ENCODE measurements at regions not wholly inside any gene's neighbourhood (a gene's known extent, or its start where the extent isn't known, plus 50 kb on each side); places are given as distances from the start of the nearest gene placed in this dataset.

DNA sequence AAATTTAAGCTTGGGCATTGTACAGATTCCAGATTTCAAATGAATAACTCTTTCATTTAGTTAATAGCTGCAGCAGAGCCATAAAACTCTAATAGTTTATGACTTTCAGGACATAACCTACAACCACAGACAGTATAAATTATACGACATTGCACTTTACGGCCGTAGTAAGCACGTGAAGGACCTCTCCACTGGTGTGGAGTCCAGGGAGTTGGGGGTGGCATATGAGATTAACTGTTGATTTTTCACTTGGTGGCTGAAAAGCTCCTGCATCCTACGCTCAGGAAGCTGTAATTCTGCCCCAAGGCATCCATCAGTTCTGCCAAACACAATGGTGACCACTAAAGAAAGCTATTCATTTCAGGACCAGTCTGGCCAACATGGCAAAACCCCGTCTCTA lies 376.2 kb downstream of the SOX11 start:
- no peak for DNase-seq (ENCODE audit: low spot score)

DNA sequence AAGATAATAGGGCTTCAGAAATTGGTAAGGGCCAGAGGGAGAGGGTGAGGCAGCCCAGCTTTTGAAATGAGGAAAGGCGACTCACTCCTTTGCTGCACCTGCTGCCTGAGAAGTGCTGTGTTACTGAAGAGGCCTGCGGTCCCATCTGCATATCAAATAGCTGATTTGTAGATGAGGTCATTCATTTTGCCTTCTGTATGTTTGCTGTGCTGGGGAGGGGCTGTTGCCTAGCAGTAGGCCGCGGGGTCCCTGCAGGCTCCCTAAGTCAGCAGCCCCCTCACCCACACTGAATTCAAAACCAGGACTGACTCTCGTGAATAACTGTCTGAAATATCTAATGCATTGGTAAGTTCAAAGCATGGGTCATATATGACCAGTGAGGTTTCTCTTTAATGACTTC lies 377.2 kb downstream of the SOX11 start:
- no peak for DNase-seq (ENCODE audit: low spot score)

DNA sequence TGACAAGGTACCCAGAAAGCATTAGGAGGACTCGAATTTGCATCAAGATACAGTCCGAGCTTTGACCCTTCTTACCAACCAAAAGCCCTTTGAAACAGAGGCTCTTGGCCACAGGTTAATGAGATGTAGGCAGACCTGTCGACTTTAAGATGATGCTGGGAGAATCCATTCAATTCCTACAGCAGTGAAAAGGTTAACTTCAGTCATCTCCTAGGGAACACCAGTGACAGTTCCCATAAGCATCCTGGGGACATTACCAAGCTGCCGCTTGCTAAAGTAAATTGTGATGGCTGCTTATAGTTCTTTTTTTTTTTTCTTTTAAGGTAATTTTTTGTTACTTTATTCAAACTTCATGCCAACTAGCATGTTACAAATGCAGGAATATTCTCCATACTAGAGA lies 379.3 kb downstream of the SOX11 start:
- no peak for DNase-seq (ENCODE audit: low spot score)

DNA sequence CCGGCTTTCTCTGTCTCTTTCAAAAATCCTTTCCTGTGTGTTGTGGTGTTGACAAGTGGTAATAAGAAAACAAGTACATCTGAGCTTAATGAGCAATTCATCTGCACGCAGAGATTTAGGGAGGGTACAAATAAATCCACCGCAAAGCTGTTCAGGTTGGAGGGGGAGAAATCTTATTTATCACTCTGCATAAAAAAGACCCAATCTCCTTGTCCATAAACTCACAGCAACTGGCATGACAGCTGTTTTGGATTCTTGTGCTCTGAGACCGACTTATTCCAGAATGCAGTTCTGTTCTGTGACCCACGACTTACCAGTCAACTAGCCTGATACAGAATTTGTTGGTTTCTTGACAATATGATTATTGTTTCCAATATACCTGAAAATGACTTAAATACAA lies 380.1 kb downstream of the SOX11 start:
- no peak for DNase-seq (ENCODE audit: low spot score)

DNA sequence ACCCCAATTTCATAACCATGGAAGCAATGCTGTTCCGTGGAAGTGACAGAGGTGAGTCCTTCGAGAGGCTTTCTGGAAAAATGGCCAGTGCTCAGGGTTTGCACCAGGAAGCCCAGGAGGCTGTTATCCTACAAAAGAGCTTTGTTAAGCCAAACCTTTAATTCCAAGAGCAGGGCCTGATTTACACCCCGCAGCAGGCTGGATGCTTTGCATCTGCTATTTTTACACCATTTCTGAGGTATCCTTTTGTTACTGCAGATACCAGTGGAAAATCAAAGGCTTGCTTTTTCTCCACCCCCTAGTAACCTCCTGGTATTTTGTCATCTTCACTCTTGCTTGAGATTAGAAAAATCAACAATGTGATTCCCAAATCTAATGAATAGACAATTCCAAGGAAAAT lies 380.6 kb downstream of the SOX11 start:
- no peak for DNase-seq (ENCODE audit: low spot score)

DNA sequence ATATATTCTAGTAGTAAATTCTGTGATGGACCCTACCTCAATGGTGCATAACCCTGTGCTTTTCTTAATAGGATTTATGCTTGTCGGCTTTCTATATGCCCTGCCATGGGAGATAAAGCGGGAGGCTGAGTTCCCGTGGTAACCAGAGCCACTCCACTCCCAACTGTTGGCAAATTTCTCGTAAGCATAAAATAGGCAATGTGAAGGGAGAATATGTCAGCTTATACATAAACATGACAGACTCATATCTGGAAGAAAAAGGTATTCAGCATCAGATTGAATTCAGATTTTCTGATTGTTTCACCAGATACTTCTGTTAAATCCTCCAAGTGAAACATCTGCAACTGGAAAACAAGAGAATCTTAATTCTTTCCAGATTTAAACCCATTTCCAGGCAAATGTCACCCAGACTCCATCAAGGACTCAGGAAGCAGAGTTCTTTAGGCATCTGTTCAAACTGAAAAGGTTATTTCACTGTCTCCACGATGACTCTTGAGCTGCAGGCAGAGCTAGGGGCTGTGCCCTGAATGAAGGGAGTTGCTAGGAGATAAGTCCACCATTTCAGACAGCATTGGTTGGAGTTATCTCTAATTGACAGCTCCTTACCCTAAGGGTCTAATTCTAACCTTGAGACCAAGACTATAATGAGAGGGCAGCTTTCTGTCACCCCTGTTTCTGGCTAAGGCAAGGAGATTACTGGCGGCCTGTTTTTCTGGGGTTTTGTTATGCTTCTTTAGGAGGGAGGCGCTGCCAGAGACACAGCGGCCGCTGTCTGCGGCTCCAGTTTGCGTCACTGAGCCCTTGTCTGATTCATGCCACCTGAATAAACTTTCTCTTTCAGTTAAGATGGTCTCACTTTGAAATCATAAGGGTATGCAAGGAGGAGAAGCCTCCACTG lies 381.3 kb downstream of the SOX11 start:
- DNase-seq (ENCODE audit: low spot score): no peak

DNA sequence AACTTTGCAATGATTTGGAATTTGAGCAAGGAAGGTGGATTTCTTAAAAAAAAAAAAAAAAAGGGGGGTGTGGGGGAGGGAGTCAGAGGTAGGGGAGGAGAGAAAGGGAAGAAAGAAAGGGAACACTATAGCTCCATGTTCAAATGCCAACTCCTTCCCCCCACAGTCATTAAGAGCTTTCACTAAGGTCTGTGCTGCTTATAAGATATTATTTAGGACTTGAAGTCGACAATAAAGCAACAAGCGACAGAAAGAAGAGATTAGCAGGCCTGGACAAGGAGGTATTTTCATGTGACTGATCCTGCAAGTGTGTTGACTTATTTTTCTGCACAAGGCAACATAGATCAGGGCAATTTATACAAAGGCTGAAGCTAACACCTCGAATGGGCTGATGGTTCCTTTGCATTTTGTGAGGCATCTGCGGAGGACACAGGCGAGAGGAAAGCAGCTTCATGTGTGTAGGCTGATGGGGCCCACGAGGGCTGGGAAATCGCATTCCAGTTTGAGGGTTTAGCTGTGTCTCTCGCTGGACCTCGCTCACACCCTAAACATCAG lies 382.0 kb downstream of the SOX11 start:
- DNase-seq (ENCODE audit: low spot score): no peak

DNA sequence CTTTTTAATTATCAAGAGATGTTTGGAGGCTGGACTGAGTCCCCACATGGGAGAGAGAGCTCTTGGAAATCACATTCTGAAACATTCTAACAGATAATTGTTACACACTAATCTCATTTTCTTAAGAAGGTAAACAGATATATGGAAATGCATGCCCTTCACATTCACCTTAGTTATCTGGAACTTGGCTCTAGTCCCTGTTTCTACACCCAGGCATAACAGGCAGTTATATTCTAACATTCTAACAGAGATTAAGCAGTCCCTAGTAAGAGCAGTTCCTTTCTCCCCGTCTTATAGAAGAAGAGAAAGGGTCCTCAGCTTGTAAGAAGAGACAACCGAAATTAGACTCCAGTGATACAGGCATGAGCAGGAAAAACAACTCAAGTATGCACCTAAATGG lies 385.4 kb downstream of the SOX11 start:
- no peak for DNase-seq (ENCODE audit: low spot score)

DNA sequence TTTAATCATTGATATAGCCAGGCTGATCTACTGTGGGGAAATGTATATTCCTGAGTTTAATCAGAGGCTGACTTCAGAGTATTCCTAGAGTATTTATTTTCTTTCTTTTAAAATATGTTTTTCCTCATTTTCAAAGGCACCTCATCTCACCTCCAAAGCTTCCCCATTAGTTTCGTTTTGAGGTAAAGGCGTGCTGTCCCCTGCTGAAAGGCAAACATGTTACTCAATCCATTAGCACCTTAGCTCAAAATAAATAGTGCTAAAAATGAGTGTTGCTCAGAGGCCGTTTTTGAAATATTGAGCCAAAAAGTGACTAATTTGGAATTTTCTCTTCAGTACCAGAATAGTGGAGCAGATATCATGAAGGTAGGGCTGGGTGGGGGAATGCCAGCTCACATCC lies 386.2 kb downstream of the SOX11 start:
- DNase-seq (ENCODE audit: low spot score): no peak

DNA sequence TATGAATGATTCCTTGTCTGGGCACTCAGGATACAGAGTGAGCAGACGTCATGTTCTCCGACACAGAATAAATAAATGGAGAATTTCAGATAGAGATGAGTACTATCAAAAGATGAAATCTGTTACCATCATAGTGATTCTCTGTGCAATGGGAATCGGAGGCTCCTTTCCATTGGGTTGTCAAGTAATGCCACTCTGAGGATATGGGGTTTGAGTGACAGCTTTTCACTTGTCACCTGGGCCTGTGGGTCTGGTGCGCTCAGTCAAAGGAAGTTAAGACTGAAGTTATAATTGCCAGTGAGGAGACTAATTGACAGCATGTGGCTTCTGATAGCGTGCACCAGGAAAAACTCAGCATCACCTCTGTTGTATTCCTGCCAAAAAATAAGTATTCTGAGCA lies 387.2 kb downstream of the SOX11 start:
- DNase-seq (ENCODE audit: low spot score): no peak

DNA sequence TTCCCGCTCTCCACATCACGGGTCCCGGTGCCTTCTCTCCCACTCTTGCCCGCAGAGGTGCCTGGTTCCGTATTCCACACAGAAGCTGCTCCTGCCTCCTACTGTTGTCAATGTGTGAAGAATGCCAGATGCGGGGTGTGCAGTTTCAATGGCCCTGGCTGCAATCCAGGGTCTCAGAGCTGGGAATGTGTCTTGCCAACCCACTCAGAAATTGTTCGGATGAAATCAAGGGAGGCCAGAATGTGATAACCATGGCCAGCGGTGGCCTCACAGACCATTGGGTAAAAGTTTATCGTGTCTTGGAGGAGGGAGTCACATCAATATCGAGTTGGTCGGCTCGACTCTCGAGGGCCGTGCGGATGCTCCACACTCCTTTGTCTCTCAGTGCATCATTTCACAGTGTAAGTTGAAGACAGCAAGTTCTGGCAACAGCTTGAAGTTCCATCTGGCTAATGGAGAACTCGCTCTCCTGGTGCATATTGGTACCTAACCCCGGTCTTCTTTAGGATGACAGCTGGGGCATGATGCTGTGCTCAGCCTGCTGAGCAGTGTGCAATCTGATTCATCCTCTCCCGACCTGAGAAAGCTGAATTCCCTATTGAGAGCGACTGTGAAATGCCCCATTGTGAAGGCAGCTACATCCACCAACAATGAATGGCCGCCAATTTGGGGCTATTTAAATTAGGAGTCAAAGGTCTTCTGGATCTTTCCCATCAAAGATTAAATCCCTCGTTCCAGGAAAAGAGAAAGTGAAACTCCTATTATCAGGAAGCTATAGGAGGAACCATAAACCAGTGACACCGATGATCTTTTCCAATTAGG lies 389.0 kb downstream of the SOX11 start:
- no peak for DNase-seq (ENCODE audit: low spot score)

DNA sequence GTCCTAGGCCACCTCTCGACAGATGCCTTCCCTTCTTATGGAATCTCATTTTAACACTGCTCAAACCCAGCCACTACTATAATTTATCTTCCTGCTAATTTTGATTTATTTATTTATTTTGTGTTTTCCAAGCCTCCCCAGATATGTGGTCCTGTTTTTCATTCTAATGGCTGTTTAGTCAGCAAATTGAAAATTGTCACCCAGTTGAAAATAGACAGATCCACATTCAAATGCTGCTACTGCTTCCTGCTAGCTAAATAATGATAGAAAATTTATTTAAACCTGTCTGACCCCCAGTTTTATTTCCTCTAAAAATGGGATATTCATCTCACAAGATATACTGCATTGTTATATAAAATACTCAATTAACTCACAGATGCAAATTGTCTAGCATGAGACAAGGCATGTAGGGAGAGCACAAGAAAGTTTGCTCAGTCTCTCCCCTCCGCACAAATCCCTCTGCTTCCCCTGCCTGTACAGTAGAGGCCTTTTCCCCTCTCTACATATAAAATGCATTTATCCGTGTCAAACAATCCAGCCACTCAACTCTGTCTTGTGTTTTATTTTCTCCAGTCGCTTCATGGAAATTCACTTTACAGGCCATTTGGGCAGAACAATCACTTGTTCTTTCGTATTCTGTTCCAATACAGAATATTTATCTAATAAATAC lies 389.9 kb downstream of the SOX11 start:
- DNase-seq (ENCODE audit: low spot score): no peak

DNA sequence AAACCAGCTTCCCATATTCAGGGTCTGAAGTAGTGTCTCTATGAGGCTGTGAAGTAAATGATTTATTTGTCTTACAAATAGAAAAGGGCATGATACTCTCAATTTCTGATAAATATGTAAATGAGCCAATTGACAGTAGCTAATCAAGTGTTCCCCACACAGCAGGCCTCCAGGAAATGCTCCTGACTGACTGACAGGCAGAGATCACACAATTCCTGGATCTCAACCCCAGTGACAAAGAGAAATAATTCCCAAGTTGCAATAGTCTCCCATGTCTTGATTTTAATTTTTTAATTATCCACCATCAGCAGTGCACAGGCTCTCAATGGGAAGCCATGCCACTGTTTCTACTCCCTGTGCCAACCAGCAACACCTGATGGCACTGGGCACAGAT lies 390.4 kb downstream of the SOX11 start:
- DNase-seq (ENCODE audit: low spot score): no peak

DNA sequence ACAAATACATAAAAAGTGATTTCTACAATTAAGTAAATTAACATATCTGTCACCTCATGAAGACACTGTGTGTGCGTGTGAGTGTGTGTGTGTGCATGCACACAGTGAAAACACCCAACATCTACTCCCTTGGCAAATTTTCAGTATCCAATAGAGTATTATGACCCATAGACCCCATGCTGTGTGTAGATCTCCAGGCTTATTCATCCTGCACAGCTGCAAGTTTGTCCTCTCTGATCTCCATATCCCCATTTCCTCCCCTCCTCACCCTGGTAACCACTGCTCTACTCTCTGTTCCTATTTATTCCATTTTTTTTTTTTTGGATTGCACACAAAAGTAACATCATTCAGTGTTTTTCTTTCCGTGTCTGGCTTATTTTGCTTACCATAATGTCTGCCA lies 391.0 kb downstream of the SOX11 start:
- DNase-seq (ENCODE audit: low spot score): no peak

DNA sequence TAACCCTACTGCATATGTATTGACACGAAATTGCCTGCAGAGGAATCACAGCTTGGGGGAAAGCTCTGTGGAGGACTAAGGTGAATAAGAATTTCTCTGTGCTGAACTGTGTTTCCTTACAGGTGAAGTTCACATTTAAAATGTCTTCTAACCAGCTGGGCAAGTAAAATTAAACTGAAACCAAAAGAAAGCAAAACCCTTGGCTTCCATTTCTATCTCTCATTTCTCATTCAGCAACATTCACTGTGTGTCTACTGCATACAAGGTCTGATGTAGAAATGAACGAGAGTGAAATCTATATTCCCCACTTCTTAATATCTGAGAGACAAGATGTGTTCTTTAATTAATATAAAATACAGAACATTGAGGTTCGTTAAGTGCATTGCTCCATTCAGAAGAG lies 397.3 kb downstream of the SOX11 start:
- no peak for DNase-seq (ENCODE audit: low spot score)

DNA sequence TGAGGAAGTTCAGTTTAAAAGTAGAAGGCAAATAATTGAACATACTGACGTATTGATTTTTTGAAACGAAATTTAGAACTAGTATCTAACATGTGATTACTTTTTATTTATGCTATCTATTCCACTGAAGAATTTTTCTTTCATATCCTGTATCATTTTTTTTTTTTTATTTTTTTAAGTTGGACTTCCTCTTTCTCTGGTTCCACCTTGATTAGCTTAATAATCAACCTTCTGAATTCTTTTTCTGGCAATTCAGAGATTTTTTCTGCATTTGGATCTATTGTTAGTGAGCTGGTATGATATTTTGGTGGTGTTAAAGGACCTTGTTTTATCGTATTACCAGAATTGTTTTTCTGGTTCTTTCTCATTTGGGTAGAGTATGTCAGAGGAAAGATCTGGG lies 411.2 kb downstream of the SOX11 start:
- no peak for DNase-seq (ENCODE audit: low spot score)

DNA sequence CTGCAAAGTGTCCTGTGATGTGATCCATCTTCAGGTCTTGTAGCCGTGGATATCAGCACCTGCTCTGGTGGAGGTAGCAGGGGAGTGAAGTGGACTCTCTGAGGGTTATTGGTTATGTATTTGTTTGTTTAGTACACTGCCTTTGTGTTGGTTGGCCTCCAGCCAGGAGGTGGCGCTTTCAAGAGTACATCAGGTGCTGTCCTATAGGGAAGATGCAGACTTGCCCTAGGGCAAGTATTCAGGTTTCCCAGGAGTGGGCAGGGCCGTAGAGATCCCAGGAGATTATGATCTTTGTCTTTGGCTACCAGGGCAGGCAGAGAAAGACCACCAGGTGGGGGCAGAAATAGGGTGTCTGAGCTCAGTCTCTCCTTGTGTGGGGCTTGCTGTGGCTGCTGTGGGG lies 411.8 kb downstream of the SOX11 start:
- no peak for DNase-seq (ENCODE audit: low spot score)

DNA sequence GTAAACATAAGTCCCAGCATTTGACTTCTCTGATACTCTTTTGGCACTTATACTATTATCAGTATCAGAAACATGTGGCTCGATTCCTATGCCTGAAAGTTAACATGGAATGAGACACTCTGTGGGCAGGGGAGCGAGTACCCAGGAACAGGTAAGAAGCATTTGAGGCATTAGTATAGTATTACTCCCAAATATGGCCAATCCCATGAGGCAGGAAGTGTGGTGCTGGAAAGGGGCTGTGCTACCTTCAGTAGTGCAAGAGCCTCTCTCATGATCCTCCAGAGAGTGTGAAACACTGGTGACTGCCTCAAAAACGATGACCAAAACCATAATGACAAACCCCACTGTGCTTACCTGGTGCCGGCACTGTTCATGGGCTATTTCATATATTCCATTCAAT lies 415.1 kb downstream of the SOX11 start:
- no peak for DNase-seq (ENCODE audit: low spot score)

DNA sequence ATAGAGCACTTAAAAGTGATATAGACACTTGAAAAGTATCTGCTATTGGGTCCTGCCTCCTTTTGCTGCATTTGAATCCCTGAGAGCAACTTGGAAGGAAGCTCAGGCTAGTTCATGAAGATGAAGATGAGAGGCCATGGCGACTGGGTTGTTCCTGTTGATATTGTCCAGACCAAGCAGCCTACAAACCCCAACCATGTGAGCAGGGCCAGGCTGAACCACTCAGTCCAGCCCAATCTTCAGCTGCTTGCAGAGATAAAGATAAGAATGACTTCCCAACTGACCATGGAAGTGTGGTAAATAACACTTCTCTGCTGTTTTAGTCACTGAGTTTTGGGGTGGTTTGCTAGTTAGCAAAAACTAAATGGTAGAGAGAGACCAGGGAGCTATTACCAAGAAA lies 417.6 kb downstream of the SOX11 start:
- DNase-seq (ENCODE audit: low spot score): no peak

DNA sequence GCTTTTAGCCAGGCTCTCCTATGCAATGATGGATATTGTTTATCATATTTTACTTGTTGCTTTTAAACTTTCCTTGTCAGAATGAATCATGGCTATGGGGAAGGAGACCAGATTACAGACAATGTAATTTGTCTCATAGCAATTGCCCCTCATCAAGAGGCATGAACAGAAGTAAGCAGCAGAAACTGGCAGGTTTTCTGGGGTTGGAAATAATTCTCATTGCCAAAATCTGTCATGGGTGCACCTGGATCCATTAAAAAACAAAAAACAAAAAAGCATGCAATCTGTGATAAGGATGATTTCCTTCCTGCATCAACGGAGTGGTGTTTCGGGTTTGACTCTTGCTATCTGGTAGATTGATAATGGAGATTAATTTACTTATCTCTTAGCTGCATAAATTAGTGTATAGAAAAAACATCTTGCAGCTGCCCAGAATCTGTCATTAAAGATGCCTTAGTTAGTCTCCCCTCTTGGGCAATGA lies 419.6 kb downstream of the SOX11 start:
- DNase-seq (ENCODE audit: low spot score): no peak

DNA sequence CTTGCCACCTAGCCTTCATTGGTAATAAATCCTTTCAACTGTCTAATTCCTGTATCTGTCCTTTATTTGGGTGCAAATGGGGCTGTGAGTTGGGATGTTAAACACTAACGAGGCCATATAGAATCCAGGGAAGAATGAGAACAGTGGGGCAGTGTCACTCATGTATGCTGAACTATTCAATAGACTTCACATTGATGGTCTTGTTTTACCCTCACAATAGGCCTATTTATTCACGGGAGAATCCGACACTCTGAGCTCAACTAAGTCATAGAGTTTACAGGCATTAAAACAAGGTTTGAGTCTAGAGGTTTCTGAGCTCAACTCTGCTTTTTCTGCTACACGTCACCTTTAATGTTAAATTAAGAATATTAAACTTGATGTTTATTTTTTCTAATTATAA lies 421.6 kb downstream of the SOX11 start:
- DNase-seq (ENCODE audit: low spot score): no peak

DNA sequence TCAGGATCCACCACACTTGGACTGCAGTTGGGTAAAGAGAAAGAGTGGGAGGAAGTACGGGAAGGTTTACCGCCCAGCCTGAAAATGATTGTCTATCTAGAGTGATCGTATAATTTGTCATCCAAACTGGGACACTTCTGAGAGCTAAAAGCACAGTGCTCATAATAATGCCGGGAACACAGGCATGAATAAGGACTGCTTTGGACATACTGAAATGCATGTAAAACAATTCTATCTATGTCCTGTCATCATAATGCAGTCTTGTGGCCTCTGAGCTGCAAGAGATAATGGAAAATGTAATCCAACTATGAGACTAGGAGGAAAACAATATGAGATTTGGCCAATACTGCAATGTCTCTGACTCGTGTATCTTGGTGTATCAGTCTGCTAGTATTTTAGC lies 435.5 kb downstream of the SOX11 start:
- no peak for DNase-seq (ENCODE audit: low spot score)
